ENCODE measurements at regions not wholly inside any gene's neighbourhood (a gene's known extent, or its start where the extent isn't known, plus 50 kb on each side); places are given as distances from the start of the nearest gene placed in this dataset.

GRCh38 chr13:72004246-72004645 is 137.2 kb upstream of the DACH1 start:
- Mint-ChIP-seq H3K4me1 (ENCODE audit: low read depth, unreplicated experiment) (no peaks in the 10 kb centered on the region), H3K4me3 (ENCODE audit: unreplicated experiment) (no peak overlapping the region), H3K36me3 (ENCODE audit: insufficient read depth, unreplicated experiment) (no peaks in the 10 kb centered on the region), H3K27ac (ENCODE audit: unreplicated experiment) (no peak overlapping the region), H3K27me3 (ENCODE audit: insufficient read depth, unreplicated experiment) (no peaks in the 10 kb centered on the region), H3K9me3 (ENCODE audit: unreplicated experiment) (no peaks in the 10 kb centered on the region)
- CTCF ChIA-PET: no interaction called here
- Histone ChIP-seq H3K9me3 (0 out of 2 replicates have a peak, but pooled peaks cover under 1% of the 10 kb centered on the region), H3K4me3 (ENCODE audit: low read depth, low read length) (no peak overlapping the region), H3K27me3 (replicated peaks; ENCODE audit: control insufficient read depth, insufficient read depth, low read length) (no peaks in the 10 kb centered on the region), H3K36me3 (ENCODE audit: control insufficient read depth, insufficient read depth, low read length) (no peaks in the 10 kb centered on the region), H3K4me1 (no peaks in the 10 kb centered on the region)
- TF ChIP-seq CTCF (IDR thresholded peaks at IDR 0.05; ENCODE audit: insufficient read depth in 1 of 2, low read depth in 1 of 2, low read length in 1 of 2, severe bottlenecking in 1 of 2, unreplicated experiment in 1 of 2): no peak
- intact Hi-C loops (cut with micrococcal nuclease; ENCODE audit: unreplicated experiment): no loop called here
- BruUV-seq (replicated peaks): no TSS peak
- POLR2A ChIA-PET: no interaction called here
- no peak for DNase-seq

- no peak for DNase-seq
- POLR2A ChIA-PET: no interaction called here
- H3K9me3 Mint-ChIP-seq (ENCODE audit: unreplicated experiment): peaks cover 10% of the 10 kb centered on the region
- H3K4me1 ChIP-seq: no peaks in the 10 kb centered on the region
- H3K36me3 ChIP-seq (ENCODE audit: control insufficient read depth, insufficient read depth, low read length): no peaks in the 10 kb centered on the region
- H3K9me3 ChIP-seq: 0 out of 2 replicates have a peak, but pooled peaks cover 3% of the 10 kb centered on the region
- no peak for TF ChIP-seq CTCF (IDR thresholded peaks at IDR 0.05; ENCODE audit: insufficient read depth in 1 of 2, low read depth in 1 of 2, low read length in 1 of 2, severe bottlenecking in 1 of 2, unreplicated experiment in 1 of 2)
- no peak overlapping the region for H3K27ac Mint-ChIP-seq (ENCODE audit: unreplicated experiment)
- CTCF ChIA-PET: no interaction called here
- H3K36me3 Mint-ChIP-seq (ENCODE audit: insufficient read depth, unreplicated experiment): no peaks in the 10 kb centered on the region
- no peaks in the 10 kb centered on the region for H3K27me3 ChIP-seq (replicated peaks; ENCODE audit: control insufficient read depth, insufficient read depth, low read length)
- no peak overlapping the region for H3K4me3 Mint-ChIP-seq (ENCODE audit: unreplicated experiment)
- no peaks in the 10 kb centered on the region for H3K4me1 Mint-ChIP-seq (ENCODE audit: low read depth, unreplicated experiment)
- BruUV-seq (replicated peaks): no TSS peak
- H3K4me3 ChIP-seq (ENCODE audit: low read depth, low read length): no peak overlapping the region
- H3K27me3 Mint-ChIP-seq (ENCODE audit: insufficient read depth, unreplicated experiment): no peaks in the 10 kb centered on the region
- intact Hi-C loops (cut with micrococcal nuclease; ENCODE audit: unreplicated experiment): no loop called here
Measured at GRCh38 chr13:71998223-71998622, 131.2 kb upstream of the DACH1 start.

- no peaks in the 10 kb centered on the region for H3K36me3 Mint-ChIP-seq (ENCODE audit: insufficient read depth, unreplicated experiment)
- BruUV-seq (replicated peaks): no TSS peak
- Histone ChIP-seq H3K4me3 (ENCODE audit: low read depth, low read length) (no peak overlapping the region), H3K9me3 (no peaks in the 10 kb centered on the region), H3K36me3 (ENCODE audit: control insufficient read depth, insufficient read depth, low read length) (no peaks in the 10 kb centered on the region), H3K27me3 (replicated peaks; ENCODE audit: control insufficient read depth, insufficient read depth, low read length) (no peaks in the 10 kb centered on the region), H3K4me1 (no peaks in the 10 kb centered on the region)
- no peak overlapping the region for H3K27ac Mint-ChIP-seq (ENCODE audit: unreplicated experiment)
- TF ChIP-seq CTCF (IDR thresholded peaks at IDR 0.05; ENCODE audit: insufficient read depth in 1 of 2, low read depth in 1 of 2, low read length in 1 of 2, severe bottlenecking in 1 of 2, unreplicated experiment in 1 of 2): peak; percentile 30 to 50
- intact Hi-C loops (cut with micrococcal nuclease; ENCODE audit: unreplicated experiment): loop anchor here (1.0 to 10.0 kb wide), 2 partner anchors 75 to 659 kb away; no protein-coding TSS in a partner anchor
- H3K27me3 Mint-ChIP-seq (ENCODE audit: insufficient read depth, unreplicated experiment): peaks cover 4% of the 10 kb centered on the region
- H3K4me1 Mint-ChIP-seq (ENCODE audit: low read depth, unreplicated experiment): no peaks in the 10 kb centered on the region
- H3K9me3 Mint-ChIP-seq (ENCODE audit: unreplicated experiment): peaks cover 10% of the 10 kb centered on the region
- ChIA-PET CTCF (no interaction called here), POLR2A (no interaction called here)
- no peak overlapping the region for H3K4me3 Mint-ChIP-seq (ENCODE audit: unreplicated experiment)
- peak in 1 of 2 experiments; percentile 22 for DNase-seq
Measured at GRCh38 chr13:71979616-71980015, 112.6 kb upstream of the DACH1 start.
